ENCODE measurements at regions not wholly inside any gene's neighbourhood (a gene's known extent, or its start where the extent isn't known, plus 50 kb on each side); places are given as distances from the start of the nearest gene placed in this dataset.

- TF ChIP-seq SNAI2 (CRISPR knock-in tag; IDR thresholded peaks at IDR 0.05) (no peak), CREB5 (CRISPR knock-in tag; IDR thresholded peaks at IDR 0.05; ENCODE audit: low read depth) (no peak), TSHZ2 (CRISPR knock-in tag; IDR thresholded peaks at IDR 0.05) (no peak), ZFP30 (CRISPR knock-in tag; IDR thresholded peaks at IDR 0.05) (no peak), RARB (CRISPR knock-in tag; IDR thresholded peaks at IDR 0.05) (no peak), ZFP3 (CRISPR knock-in tag; IDR thresholded peaks at IDR 0.05) (no peak), ZNF8 (CRISPR knock-in tag; IDR thresholded peaks at IDR 0.05) (no peak), ZNF565 (CRISPR knock-in tag; conservative IDR thresholded peaks at IDR 0.05; ENCODE audit: low read depth) (no peak), PATZ1 (CRISPR knock-in tag; IDR thresholded peaks at IDR 0.05; ENCODE audit: borderline replicate concordance) (no peak)
These were observed 127.3 kb downstream of the SYF2 start for GRCh38 chr1:25104932-25105561.
